Activated CD8-positive, alpha-beta T cell treated with anti-CD3 and anti-CD28 coated beads for 36 hours (primary cell): ENCODE measurements at regions not wholly inside any gene's neighbourhood (a gene's known extent, or its start where the extent isn't known, plus 50 kb on each side); places are given as distances from the start of the nearest gene placed in this dataset.

Experiments used
- ATAC-seq: fragments of 200-7000 bp; cut with Tn5 transposase; one replicate; pipeline ENCODE4 v1.10.0; 2021; ENCODE audit warnings: mild to moderate bottlenecking, moderate library complexity
- CTCF ChIA-PET: fragments of 350-600 bp; sonication (Branson Sonifier 250); formaldehyde crosslinking; loops from one replicate; lab custom pipeline; 2021; ENCODE audit warnings: antibody characterized with exemption; lab: Charles Lee
- POLR2A ChIA-PET: fragments of 350-600 bp; sonication (Branson Sonifier 250); formaldehyde crosslinking; loops from one replicate; lab custom pipeline; 2021; ENCODE audit warnings: antibody characterized with exemption; lab: Charles Lee
- DNase-seq: peaks from one replicate; pipeline ENCODE4 v3.0.0-alpha.2; 2020
- H3K27ac Mint-ChIP-seq: one replicate; pipeline ENCODE4 v1.8.0; 2021; ENCODE audit warnings: mild to moderate bottlenecking, mixed read lengths
- H3K27me3 Mint-ChIP-seq: one replicate; pipeline ENCODE4 v1.8.0; 2021; ENCODE audit warnings: mixed read lengths
- H3K36me3 Mint-ChIP-seq: one replicate; pipeline ENCODE4 v1.8.0; 2021; ENCODE audit warnings: low read depth, mixed read lengths
- H3K4me1 Mint-ChIP-seq: one replicate; pipeline ENCODE4 v1.8.0; 2021; ENCODE audit warnings: low read depth, mixed read lengths
- H3K4me3 Mint-ChIP-seq: one replicate; pipeline ENCODE4 v1.8.0; 2021; ENCODE audit warnings: mild to moderate bottlenecking, moderate library complexity, mixed read lengths
- H3K9me3 Mint-ChIP-seq: one replicate; pipeline ENCODE4 v1.8.0; 2021; ENCODE audit warnings: mixed read lengths
- intact Hi-C: fragments of 100-400 bp; cut with micrococcal nuclease; formaldehyde crosslinking; loops from one replicate; pipeline ENCODE4 v1.10.0; 2022
- TF ChIP-seq, protein P1 (sequence below): fragments of 200-600 bp; IDR thresholded peaks from one replicate; pipeline ENCODE4 v1.8.0; 2022; ENCODE audit warnings: antibody characterized with exemption, mild to moderate bottlenecking

DNA sequence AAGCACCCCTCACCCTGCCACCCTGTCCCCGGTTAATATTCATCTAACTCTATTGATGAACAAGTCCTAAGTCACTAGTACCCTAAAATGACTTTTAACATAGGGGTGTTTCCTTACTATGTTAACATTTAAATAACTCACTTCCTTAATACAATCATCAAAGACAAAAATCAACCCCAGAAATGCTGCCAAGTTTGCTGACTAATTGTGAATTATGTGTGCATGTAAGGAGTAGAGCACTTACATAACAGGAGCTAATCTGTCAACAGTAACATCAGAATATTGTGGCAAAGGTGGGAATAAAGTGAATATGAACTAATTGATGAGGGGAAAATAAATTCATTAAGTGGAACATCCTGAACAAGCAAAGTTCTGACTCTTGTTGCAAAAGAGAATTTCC, 81.4 kb upstream of the ERBB4 start:
- H3K36me3 Mint-ChIP-seq, result no peaks in the 10 kb centered on the region
- TF ChIP-seq, protein P1, sequence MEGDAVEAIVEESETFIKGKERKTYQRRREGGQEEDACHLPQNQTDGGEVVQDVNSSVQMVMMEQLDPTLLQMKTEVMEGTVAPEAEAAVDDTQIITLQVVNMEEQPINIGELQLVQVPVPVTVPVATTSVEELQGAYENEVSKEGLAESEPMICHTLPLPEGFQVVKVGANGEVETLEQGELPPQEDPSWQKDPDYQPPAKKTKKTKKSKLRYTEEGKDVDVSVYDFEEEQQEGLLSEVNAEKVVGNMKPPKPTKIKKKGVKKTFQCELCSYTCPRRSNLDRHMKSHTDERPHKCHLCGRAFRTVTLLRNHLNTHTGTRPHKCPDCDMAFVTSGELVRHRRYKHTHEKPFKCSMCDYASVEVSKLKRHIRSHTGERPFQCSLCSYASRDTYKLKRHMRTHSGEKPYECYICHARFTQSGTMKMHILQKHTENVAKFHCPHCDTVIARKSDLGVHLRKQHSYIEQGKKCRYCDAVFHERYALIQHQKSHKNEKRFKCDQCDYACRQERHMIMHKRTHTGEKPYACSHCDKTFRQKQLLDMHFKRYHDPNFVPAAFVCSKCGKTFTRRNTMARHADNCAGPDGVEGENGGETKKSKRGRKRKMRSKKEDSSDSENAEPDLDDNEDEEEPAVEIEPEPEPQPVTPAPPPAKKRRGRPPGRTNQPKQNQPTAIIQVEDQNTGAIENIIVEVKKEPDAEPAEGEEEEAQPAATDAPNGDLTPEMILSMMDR, result no peak
- ChIA-PET POLR2A (interaction anchor here (0.9 kb wide), 1 partner anchor 50 kb away, joined by 3 read pairs; no protein-coding TSS in a partner anchor), CTCF (no interaction called here)
- no peaks in the 10 kb centered on the region for H3K9me3 Mint-ChIP-seq
- intact Hi-C loops, result no loop called here
- no peak overlapping the region for H3K4me3 Mint-ChIP-seq
- ATAC-seq (no peak), DNase-seq (no peak)
- H3K27ac Mint-ChIP-seq, result no peak overlapping the region
- peaks cover 4% of the 10 kb centered on the region for H3K27me3 Mint-ChIP-seq
- no peaks in the 10 kb centered on the region for H3K4me1 Mint-ChIP-seq

DNA sequence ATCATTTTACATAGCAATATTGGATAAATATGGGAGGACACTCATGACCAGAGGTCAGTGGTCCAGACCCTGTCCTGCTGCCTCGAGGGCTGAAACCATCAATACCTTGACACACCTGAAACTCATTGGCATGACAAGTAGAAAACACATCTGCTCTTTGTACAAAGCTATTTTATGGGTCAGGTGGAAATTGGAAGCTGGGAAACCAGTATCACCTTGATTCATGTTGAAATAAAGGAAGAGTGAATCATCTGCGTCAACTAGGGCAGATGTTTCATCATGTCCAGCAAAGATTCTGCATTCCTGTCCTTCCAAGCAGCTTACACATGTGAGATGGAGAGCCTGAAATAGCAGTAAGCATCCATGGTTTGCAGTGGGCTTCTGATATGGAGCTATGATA, 80.0 kb upstream of the ERBB4 start:
- TF ChIP-seq, protein P1, result no peak
- DNase-seq, result no peak
- intact Hi-C loops, result no loop called here
- ATAC-seq, result no peak
- Mint-ChIP-seq H3K4me1 (no peaks in the 10 kb centered on the region), H3K27ac (no peak overlapping the region), H3K4me3 (no peak overlapping the region), H3K36me3 (no peaks in the 10 kb centered on the region), H3K9me3 (no peaks in the 10 kb centered on the region), H3K27me3 (peaks cover 4% of the 10 kb centered on the region)
- ChIA-PET CTCF (no interaction called here), POLR2A (no interaction called here)

DNA sequence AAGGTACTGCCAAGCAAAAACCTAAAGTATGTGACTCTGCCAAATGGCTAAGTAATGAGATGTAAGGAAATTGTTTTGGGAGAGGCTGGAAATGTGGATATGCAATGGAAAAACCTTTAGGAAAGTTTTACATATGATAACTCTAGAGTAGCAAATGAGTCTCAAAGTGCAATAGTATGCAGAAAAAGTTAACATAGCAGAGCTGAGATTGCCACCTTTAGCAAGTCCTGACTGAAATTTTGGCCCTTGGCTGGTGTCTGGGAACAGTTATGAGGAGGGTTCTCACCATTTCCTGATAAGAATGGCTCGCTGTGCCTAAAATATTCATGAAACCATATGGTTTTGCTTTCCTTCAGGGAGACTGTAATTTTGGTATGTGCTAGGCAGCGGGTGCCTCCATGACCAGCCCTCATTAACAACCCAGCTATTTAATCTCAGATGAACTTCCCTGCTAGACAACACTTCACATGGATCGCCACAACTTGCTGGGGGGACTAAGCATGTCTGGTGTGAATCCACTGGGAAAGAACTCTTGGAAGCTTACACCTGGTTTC, 72.3 kb upstream of the ERBB4 start:
- no peaks in the 10 kb centered on the region for H3K4me1 Mint-ChIP-seq
- intact Hi-C loops, result no loop called here
- no peaks in the 10 kb centered on the region for H3K27me3 Mint-ChIP-seq
- H3K36me3 Mint-ChIP-seq, result no peaks in the 10 kb centered on the region
- no peak for ATAC-seq
- DNase-seq, result no peak
- TF ChIP-seq, protein P1, result no peak
- ChIA-PET POLR2A (interaction anchor here (0.7 kb wide), 1 partner anchor 465 kb away, joined by 3 read pairs; no protein-coding TSS in a partner anchor), CTCF (no interaction called here)
- no peak overlapping the region for H3K4me3 Mint-ChIP-seq
- no peaks in the 10 kb centered on the region for H3K9me3 Mint-ChIP-seq
- no peak overlapping the region for H3K27ac Mint-ChIP-seq

DNA sequence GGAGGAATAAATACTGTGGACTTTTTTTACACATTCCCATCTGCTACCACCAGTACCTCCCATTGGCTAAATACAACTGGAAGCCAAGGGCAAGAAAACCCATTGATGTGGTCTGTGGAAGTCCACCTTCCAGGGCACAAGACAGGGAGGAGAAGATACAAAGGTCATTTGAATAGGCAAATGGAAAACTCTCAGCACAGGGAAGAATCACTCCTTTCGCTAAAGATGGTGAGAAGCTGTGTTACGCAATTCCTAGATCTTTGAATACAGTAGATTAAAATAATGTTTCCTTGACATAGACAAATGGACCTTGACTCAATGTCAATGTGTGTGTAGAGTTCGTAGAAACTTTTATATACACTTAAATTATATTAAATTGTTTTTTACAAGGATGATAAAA, 70.9 kb upstream of the ERBB4 start:
- POLR2A ChIA-PET, result no interaction called here

DNA sequence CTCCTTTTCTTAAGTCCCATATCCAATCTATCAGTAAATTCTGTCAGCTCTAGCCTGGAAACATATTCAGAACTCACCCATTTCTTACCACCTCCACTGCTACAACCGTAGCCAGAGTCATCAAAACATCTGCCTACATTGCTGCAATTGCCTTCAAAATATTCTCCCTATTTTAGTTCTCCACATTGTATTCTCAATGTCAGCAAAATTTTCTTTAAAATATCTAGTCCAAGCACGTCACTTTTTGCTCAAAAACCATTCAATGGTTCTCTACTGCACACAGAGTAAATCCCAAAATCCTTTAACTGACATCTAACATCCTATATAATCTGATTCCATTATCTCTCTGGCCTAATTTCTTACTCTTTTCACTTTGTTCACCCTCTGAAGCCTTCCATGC, 68.5 kb upstream of the ERBB4 start:
- no peak for DNase-seq
- ChIA-PET POLR2A (no interaction called here), CTCF (no interaction called here)
- Mint-ChIP-seq H3K27ac (no peak overlapping the region), H3K4me3 (no peak overlapping the region), H3K27me3 (no peaks in the 10 kb centered on the region), H3K36me3 (no peaks in the 10 kb centered on the region), H3K4me1 (no peaks in the 10 kb centered on the region), H3K9me3 (no peaks in the 10 kb centered on the region)
- intact Hi-C loops, result no loop called here
- ATAC-seq, result no peak
- TF ChIP-seq, protein P1, result no peak

More for the DNA sequence above, 70.9 kb upstream of the ERBB4 start:
- Mint-ChIP-seq H3K9me3 (no peaks in the 10 kb centered on the region), H3K36me3 (no peaks in the 10 kb centered on the region), H3K4me1 (no peaks in the 10 kb centered on the region), H3K27ac (no peak overlapping the region), H3K4me3 (no peak overlapping the region), H3K27me3 (no peaks in the 10 kb centered on the region)
- intact Hi-C loops, result no loop called here
- CTCF ChIA-PET, result no interaction called here
- no peak for DNase-seq
- no peak for ATAC-seq
- TF ChIP-seq, protein P1, result no peak
